GM12878 (cell line): ENCODE measurements at regions not wholly inside any gene's neighbourhood (a gene's known extent, or its start where the extent isn't known, plus 50 kb on each side); places are given as distances from the start of the nearest gene placed in this dataset.

Experiments used
- ATAC-seq: fragments of 200-7000 bp; cut with Tn5 transposase; 3 replicates; pipeline ENCODE4 v1.9.1; 2020; ENCODE audit warnings: mild to moderate bottlenecking, moderate library complexity
- BruUV-seq: library from RNA; stranded (reverse); fragments of 400-500 nt; replicated peaks from 2 replicates; lab custom pipeline; 2021; lab: Mats Ljungman, UMichigan
- CTCF ChIA-PET: fragments of 300-600 bp; sonication (Branson Sonifier 250); formaldehyde crosslinking; extraction: SDS; loops from one replicate; lab custom pipeline; 2021; ENCODE audit warnings: inconsistent platforms; lab: Yijun Ruan, JAX
- POLR2A ChIA-PET: fragments of 350-600 bp; formaldehyde crosslinking; extraction: SDS; loops from one replicate; lab custom pipeline; 2021; ENCODE audit warnings: inconsistent platforms; lab: Charles Lee
- RAD21 ChIA-PET: fragments of 300-600 bp; sonication (Branson Sonifier 250); formaldehyde crosslinking; loops from one replicate; lab custom pipeline; 2023; ENCODE audit warnings: antibody characterized with exemption; ENCODE audit not compliant: unreplicated experiment; lab: Charles Lee
- SMC1A ChIA-PET: fragments of 300-600 bp; sonication (Branson Sonifier 250); formaldehyde crosslinking; loops from one replicate; lab custom pipeline; 2023; ENCODE audit not compliant: unreplicated experiment, uncharacterized antibody; lab: Charles Lee
- DNase-seq: peaks from one replicate; pipeline ENCODE4 v3.0.0-alpha.2; 2011; ENCODE audit warnings: low read depth, low spot score
- FAIRE-seq: peaks from 3 replicates; lab custom pipeline; 2011; peaks lifted over from hg19 to GRCh38; lab: Jason Lieb, UNC
- H2AFZ ChIP-seq: 2 replicates; pipeline ENCODE4 v1.6.0; 2011; ENCODE audit warnings: low read depth, low read length, control low read depth; ENCODE audit not compliant: control insufficient read depth
- H3K27ac ChIP-seq: 2 replicates; pipeline ENCODE4 v1.5.1; 2011; ENCODE audit warnings: control low read depth; ENCODE audit not compliant: control insufficient read depth, insufficient read depth
- H3K27me3 ChIP-seq, 2 experiments: replicated peaks in 1 of 2; 2 replicates each; pipeline versions ENCODE4 v1.6.0 to v1.6.1; 2011; ENCODE audit warnings: low read length in 1 of 2; ENCODE audit not compliant: control insufficient read depth in 2 of 2, insufficient read depth in 2 of 2
- H3K36me3 ChIP-seq, 2 experiments: 2 replicates each; pipeline ENCODE4 v1.5.1; 2011; ENCODE audit warnings: low read length in 1 of 2; ENCODE audit not compliant: control insufficient read depth in 2 of 2, insufficient read depth in 2 of 2
- H3K4me1 ChIP-seq: 2 replicates; pipeline ENCODE4 v1.6.1; 2011; ENCODE audit warnings: mild to moderate bottlenecking, low read length, moderate library complexity, mixed read lengths; ENCODE audit not compliant: control insufficient read depth, insufficient read depth
- H3K4me2 ChIP-seq: 2 replicates; pipeline ENCODE4 v1.6.0; 2011; ENCODE audit warnings: control low read depth; ENCODE audit not compliant: control insufficient read depth, insufficient read depth
- H3K4me3 ChIP-seq: fragments of 200-600 bp; sonication (generic); 2 replicates; pipeline ENCODE4 v1.5.1; 2016
- H3K79me2 ChIP-seq: 2 replicates; pipeline ENCODE4 v1.6.0; 2011; ENCODE audit warnings: low read length; ENCODE audit not compliant: control insufficient read depth, insufficient read depth
- H3K9ac ChIP-seq: 2 replicates; pipeline ENCODE4 v1.8.0; 2011; ENCODE audit warnings: low read length, control low read depth, mixed read lengths; ENCODE audit not compliant: control insufficient read depth, insufficient read depth
- H3K9me3 ChIP-seq: replicated peaks from 3 replicates; pipeline ENCODE4 v1.5.1; 2011; ENCODE audit warnings: mild to moderate bottlenecking, low read length; ENCODE audit not compliant: control insufficient read depth, insufficient read depth
- H4K20me1 ChIP-seq: 2 replicates; pipeline ENCODE4 v1.6.0; 2011; ENCODE audit not compliant: control insufficient read depth, insufficient read depth
- MEF2B ChIP-seq: fragments of 450-650 bp; IDR thresholded peaks from 2 replicates; pipeline ENCODE4 v1.6.1; 2018; ENCODE audit warnings: mild to moderate bottlenecking, moderate library complexity; ENCODE audit not compliant: partially characterized antibody, poor library complexity, severe bottlenecking
- NFYB ChIP-seq: IDR thresholded peaks from 2 replicates; pipeline ENCODE4 v1.6.1; 2011; ENCODE audit warnings: low read depth, mild to moderate bottlenecking, low read length, improper control_type of control experiment, moderate library complexity; ENCODE audit not compliant: insufficient read depth
- TAF1 ChIP-seq: IDR thresholded peaks from 2 replicates; pipeline ENCODE4 v1.6.1; 2011; ENCODE audit warnings: mild to moderate bottlenecking, low read depth, low read length, borderline replicate concordance
- ZSCAN29 ChIP-seq: fragments of 450-650 bp; IDR thresholded peaks from 2 replicates; pipeline ENCODE4 v1.6.1; 2017; ENCODE audit warnings: mild to moderate bottlenecking, moderate library complexity
- WGBS: methylation state at CpG from one replicate; pipeline ENCODE4 v1.1.6; 2016; ENCODE audit warnings: low lambda C conversion rate; ENCODE audit not compliant: insufficient replicate concordance, insufficient coverage; ENCODE audit errors: missing lambda C conversion rate; 5-methylcytosine and 5-hydroxymethylcytosine counted together
- in situ Hi-C: fragments of 300-500 bp; cut with MboI; formaldehyde crosslinking; loops from 9 replicates; pipeline ENCODE4 v1.14.3; 2018; ENCODE audit warnings: mixed read lengths
- intact Hi-C: fragments of 100-400 bp; cut with micrococcal nuclease; formaldehyde crosslinking; loops from one replicate; pipeline ENCODE4 v1.14.2; 2022; ENCODE audit not compliant: unreplicated experiment
- TF ChIP-seq, protein P1 (sequence below): IDR thresholded peaks from 2 replicates; pipeline ENCODE4 v1.6.1; 2012; ENCODE audit warnings: low read depth, low read length, improper control_type of control experiment

DNA sequence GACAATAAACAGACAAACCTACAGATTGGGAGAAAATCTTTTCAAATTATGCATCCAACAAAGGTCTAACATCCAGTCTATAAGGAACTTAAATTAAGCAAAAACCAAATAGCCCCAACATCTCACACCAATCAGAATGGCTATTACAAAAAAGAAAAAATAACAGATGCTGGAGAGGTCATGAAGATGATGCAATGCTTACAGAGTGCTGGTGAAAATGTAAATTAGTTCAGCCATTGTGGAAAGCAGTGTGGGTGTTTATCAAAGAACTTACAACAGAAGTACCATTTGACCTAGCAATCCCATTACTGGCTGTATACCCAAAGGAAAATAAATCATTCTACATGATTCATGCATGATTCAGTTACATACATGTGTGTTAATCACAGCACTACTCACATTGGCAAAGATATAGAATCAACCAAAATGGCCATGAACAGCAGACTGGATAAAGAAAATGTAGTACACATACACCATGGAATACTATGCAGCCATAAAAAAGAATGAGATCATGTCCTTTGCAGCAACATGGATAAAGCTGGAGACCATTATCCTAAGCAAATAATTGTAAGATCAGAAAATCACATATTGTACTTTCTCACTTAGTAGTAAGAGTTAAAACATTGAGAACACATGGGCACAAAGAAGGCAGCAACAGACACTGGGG lies 223.9 kb upstream of the WSB1 start:
- ChIA-PET SMC1A (no interaction called here), RAD21 (no interaction called here), POLR2A (no interaction called here), CTCF (no interaction called here)
- TF ChIP-seq, protein P1, sequence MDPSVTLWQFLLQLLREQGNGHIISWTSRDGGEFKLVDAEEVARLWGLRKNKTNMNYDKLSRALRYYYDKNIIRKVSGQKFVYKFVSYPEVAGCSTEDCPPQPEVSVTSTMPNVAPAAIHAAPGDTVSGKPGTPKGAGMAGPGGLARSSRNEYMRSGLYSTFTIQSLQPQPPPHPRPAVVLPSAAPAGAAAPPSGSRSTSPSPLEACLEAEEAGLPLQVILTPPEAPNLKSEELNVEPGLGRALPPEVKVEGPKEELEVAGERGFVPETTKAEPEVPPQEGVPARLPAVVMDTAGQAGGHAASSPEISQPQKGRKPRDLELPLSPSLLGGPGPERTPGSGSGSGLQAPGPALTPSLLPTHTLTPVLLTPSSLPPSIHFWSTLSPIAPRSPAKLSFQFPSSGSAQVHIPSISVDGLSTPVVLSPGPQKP = no peak
- TF ChIP-seq TAF1 = no peak
- intact Hi-C loops = no loop called here
- H3K27me3 ChIP-seq = no peaks in the 10 kb centered on the region
- H3K9me3 ChIP-seq = no peaks in the 10 kb centered on the region
- in situ Hi-C loops = no loop called here
- no peaks in the 10 kb centered on the region for H3K36me3 ChIP-seq
- no peaks in the 10 kb centered on the region for H3K4me1 ChIP-seq
- no peak overlapping the region for H3K4me2 ChIP-seq
- no peaks in the 10 kb centered on the region for H4K20me1 ChIP-seq
- ATAC-seq (no peak), FAIRE-seq (no peak), DNase-seq (no peak)
- H3K27ac ChIP-seq = no peak overlapping the region
- H3K9ac ChIP-seq = no peak overlapping the region
- H3K79me2 ChIP-seq = no peaks in the 10 kb centered on the region
- BruUV-seq = no TSS peak
- H3K4me3 ChIP-seq = no peak overlapping the region
- H2AFZ ChIP-seq = no peak overlapping the region

DNA sequence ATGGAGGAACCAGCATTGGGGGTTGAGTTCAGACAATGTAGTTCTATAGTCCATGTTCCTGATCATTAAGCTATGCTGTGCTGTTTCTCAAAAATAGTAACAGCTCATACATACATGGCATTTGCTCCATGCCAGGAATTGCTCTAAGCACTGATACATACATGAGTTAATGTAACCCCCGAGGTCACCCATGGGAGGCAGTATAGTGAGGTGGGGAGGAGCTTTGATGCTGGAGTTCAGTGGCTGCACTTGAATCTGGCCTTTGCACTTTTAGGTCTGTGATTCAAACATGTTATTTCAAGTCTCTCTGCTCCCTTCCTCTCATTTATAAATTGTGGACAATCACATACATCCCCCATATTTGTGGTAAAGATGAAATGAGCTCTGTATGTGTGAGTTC lies 223.1 kb upstream of the WSB1 start:
- Histone ChIP-seq H3K36me3 (no peaks in the 10 kb centered on the region), H4K20me1 (no peaks in the 10 kb centered on the region), H3K79me2 (no peaks in the 10 kb centered on the region), H3K4me2 (no peak overlapping the region), H3K4me3 (no peak overlapping the region), H3K27ac (no peak overlapping the region)
- ChIA-PET SMC1A (no interaction called here), RAD21 (no interaction called here)
- no peak for FAIRE-seq
- in situ Hi-C loops = no loop called here
- TF ChIP-seq MEF2B (no peak), NFYB (no peak), ZSCAN29 (no peak)
- TF ChIP-seq, all 136 proteins: peak for 0
- POLR2A ChIA-PET = no interaction called here
- intact Hi-C loops = no loop called here
- Histone ChIP-seq H3K9me3 (no peaks in the 10 kb centered on the region), H3K27me3 (no peaks in the 10 kb centered on the region), H2AFZ (no peak overlapping the region), H3K9ac (no peak overlapping the region), H3K4me1 (no peaks in the 10 kb centered on the region)
- no peak for ATAC-seq
- CTCF ChIA-PET = no interaction called here
- BruUV-seq = no TSS peak
- 26% methylated on average over 1 of the region's 1 CpG for WGBS
- DNase-seq = no peak
